GM18511 (cell line): ENCODE measurements at regions not wholly inside any gene's neighbourhood (a gene's known extent, or its start where the extent isn't known, plus 50 kb on each side); places are given as distances from the start of the nearest gene placed in this dataset.
"Not testable (repeated sequence)": the region's sequence is repeated elsewhere in the genome, so short reads cannot be mapped to it uniquely, and the experiment has no call there.

ENCODE experiments used
- ATAC-seq: cut with Tn5 transposase; IDR thresholded peaks from one replicate; pipeline ENCODE4 v1.9.1; 2021; ENCODE audit warnings: mild to moderate bottlenecking, moderate library complexity; ENCODE audit not compliant: unreplicated experiment

GRCh38 chr6:10184371-10185227 is 230.3 kb downstream of the TFAP2A start:
- no peak for ATAC-seq

GRCh38 chr6:10180138-10181074 is 234.5 kb downstream of the TFAP2A start:
- ATAC-seq, result no peak

- no peak for ATAC-seq
These were observed 237.2 kb downstream of the TFAP2A start for GRCh38 chr6:10177704-10178103.

- ATAC-seq, result no peak
These were observed 239.5 kb downstream of the TFAP2A start for GRCh38 chr6:10175362-10175761.

GRCh38 chr6:10174761-10175160 is 240.1 kb downstream of the TFAP2A start:
- no peak for ATAC-seq

- no peak for ATAC-seq
These were observed 240.8 kb downstream of the TFAP2A start for GRCh38 chr6:10174056-10174455.

- ATAC-seq, result not testable (repeated sequence)
These were observed 243.2 kb downstream of the TFAP2A start for GRCh38 chr6:10171706-10172105.

GRCh38 chr6:10170816-10171215 is 244.1 kb downstream of the TFAP2A start:
- ATAC-seq, result no peak

GRCh38 chr6:10166031-10166430 is 248.8 kb downstream of the TFAP2A start:
- ATAC-seq, result no peak

- ATAC-seq, result no peak
These were observed 251.5 kb downstream of the TFAP2A start for GRCh38 chr6:10163203-10163962.

- no peak for ATAC-seq
These were observed 258.0 kb downstream of the TFAP2A start for GRCh38 chr6:10156875-10157274.

- ATAC-seq, result no peak
These were observed 260.6 kb downstream of the TFAP2A start for GRCh38 chr6:10154251-10154650.

GRCh38 chr6:10151144-10151915 is 263.5 kb downstream of the TFAP2A start:
- no peak for ATAC-seq

- ATAC-seq, result no peak
These were observed 265.3 kb downstream of the TFAP2A start for GRCh38 chr6:10149603-10150002.

GRCh38 chr6:10146715-10147451 is 268.0 kb downstream of the TFAP2A start:
- peak; percentile 99 for ATAC-seq

GRCh38 chr6:10144772-10145171 is 270.1 kb downstream of the TFAP2A start:
- no peak for ATAC-seq

GRCh38 chr6:10141746-10142443 is 273.0 kb downstream of the TFAP2A start:
- ATAC-seq, result no peak

- no peak for ATAC-seq
These were observed 274.1 kb downstream of the TFAP2A start for GRCh38 chr6:10140824-10141223.

- no peak for ATAC-seq
These were observed 274.7 kb downstream of the TFAP2A start for GRCh38 chr6:10140136-10140535.
